ENCODE measurements at regions not wholly inside any gene's neighbourhood (a gene's known extent, or its start where the extent isn't known, plus 50 kb on each side); places are given as distances from the start of the nearest gene placed in this dataset.

DNA sequence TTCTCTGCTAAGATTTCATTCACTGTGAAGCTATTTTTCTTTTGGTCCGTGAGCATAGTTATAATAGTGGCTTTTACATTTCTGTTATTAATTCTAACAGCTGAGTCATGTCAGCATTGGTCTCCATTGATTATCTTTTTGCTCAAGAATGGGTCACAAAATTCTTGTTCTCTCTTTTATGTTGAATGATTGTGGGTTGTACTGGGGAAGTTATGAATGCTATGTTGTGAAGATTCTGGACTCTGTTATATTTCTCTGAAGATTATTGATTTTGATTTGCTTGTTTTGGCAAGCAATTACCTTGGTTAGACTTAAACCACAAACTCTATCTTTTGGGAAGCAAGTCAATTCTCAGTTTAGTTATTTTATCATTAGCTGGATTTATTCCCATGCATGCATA is 98.8 kb downstream of the IRX5 start:
- TF ChIP-seq, protein P1, sequence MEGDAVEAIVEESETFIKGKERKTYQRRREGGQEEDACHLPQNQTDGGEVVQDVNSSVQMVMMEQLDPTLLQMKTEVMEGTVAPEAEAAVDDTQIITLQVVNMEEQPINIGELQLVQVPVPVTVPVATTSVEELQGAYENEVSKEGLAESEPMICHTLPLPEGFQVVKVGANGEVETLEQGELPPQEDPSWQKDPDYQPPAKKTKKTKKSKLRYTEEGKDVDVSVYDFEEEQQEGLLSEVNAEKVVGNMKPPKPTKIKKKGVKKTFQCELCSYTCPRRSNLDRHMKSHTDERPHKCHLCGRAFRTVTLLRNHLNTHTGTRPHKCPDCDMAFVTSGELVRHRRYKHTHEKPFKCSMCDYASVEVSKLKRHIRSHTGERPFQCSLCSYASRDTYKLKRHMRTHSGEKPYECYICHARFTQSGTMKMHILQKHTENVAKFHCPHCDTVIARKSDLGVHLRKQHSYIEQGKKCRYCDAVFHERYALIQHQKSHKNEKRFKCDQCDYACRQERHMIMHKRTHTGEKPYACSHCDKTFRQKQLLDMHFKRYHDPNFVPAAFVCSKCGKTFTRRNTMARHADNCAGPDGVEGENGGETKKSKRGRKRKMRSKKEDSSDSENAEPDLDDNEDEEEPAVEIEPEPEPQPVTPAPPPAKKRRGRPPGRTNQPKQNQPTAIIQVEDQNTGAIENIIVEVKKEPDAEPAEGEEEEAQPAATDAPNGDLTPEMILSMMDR (IDR thresholded peaks at IDR 0.05) = no peak
- TF ChIP-seq POLR2A (IDR thresholded peaks at IDR 0.05) = no peak
